ENCODE measurements at regions not wholly inside any gene's neighbourhood (a gene's known extent, or its start where the extent isn't known, plus 50 kb on each side); places are given as distances from the start of the nearest gene placed in this dataset.

DNA sequence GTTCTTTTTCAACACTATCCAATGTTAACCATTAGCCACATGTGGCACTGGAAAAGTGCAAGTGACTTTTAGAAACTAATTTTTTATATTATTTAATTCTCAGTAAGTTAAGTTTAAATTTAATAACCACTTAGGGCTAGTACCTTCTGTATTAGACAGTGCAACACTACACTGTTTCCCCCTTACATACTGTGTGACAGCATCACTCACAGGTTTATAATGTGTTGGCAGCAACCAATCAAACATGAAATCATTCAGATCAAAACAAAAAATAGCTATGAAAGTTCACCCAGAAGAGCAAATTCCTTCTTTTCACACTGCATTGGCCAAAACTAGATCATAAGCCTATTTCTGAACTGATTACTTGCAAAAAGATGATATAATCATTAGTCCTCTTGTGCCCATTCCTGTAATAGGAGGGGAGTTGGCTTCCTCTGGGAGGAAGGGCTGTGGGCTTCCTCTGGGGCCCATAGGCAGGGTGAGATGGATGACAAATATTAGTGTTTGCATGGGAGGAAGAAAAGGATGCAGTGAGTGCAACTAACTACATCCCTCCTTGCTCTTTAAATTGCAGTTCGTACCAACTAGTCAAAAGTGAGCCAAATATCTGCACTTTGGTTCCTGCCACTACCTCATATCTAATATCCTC, 708.1 kb upstream of the RGMB start:
- no peak for DNase-seq (ENCODE audit: low read depth)

DNA sequence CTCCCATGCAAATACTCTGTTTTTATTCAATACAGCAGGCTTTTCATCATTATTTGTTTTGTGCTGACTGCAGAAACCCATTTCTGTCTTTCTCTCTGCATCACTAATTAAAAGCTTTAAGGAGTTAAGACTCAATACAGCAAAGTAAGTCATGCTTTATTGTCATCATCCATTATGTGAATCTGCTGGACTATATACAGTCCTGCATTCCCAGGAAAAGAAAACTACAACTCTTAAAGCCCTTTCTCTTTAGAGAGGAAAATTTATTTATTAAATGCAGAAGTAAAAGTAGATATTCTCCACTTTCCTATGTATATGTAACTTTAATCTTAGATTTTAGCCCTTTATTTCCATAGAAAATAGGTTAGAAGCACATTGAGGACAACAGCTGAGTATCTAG, 706.6 kb upstream of the RGMB start:
- no peak for DNase-seq (ENCODE audit: low read depth)

DNA sequence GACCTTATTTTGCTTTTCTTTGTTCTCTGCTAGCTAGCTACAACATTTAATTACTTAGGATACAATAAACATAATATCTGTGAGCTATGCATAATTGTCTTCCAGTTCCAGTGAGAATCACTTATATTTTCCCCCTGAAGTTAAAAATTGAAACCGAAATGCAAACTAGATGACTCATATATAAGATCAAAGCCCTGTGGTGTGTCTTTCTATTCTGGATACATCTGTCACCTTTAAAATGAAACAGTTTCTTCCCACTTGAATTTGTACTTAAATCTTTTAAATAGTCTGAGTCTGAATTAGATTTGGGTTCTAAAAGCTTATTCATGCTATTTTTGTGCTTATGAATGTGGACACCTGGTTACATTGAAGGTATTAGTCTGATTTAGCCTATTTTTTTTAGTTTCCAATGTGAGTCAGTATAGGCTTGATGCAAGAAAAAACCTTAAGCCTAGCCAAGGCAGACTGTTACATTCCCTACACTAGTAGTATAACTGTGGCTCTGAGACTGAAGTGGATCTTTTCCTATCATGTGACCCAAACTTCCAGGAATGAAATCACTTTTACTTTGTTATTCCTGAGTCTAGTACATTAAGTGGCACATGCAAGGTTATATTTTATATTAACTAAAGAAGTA, 703.5 kb upstream of the RGMB start:
- no peak for DNase-seq (ENCODE audit: low read depth)

DNA sequence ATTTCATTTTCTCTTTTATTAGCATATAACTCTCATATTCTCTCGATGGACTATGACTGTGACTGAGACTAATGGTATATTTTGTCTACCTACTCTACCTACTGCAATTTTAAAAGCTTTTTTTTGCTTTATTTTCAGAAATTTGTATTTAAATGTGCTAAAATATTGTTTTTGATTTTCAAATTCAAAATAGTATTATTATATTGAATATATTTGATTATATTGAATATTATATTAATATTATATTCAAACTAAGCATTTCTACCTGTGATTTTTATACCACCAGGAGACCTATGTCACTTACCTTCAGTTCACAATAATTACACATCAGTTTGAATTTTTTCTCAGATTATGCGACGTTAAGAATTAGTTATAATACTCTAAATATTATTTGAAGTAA, 700.5 kb upstream of the RGMB start:
- no peak for DNase-seq (ENCODE audit: low read depth)

DNA sequence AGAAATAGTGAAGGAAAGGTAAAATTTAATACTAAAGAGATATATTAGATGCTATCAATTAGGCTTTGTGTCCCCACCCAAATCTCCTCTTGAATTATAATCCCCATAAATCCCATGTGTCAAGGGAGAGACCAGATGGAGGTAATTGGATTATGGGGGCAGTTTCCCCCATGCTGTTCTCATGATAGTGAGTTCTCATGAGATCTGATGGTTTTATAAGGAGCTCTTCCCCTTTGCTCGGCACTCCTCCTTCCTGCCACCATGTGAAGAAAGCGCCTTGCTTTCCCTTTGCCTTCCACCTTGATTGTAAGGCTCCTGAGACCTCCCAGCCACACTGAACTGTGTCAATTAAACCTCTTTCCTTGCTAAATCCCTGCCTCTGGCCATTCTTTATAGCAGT, 697.0 kb upstream of the RGMB start:
- DNase-seq (ENCODE audit: low read depth), result no peak

DNA sequence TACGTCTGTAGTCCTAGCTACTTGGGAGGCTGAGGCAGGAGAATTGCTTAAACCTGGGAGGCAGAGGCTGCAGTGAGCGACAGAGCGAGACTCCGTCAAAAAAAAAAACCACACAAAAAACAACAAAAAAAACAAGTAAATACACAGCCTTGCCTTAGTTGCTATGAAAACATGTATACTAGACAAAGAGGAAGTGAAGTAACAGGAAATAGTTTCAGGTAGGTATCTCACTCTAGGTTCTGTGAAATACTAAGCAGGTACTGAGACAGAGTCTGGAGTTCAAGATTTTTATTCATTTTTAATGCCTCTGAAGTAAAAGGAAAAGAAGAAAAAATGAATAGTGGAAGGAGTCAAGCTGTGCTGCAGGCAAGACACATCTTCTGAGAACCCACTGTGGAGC, 687.9 kb upstream of the RGMB start:
- DNase-seq (ENCODE audit: low read depth), result no peak

DNA sequence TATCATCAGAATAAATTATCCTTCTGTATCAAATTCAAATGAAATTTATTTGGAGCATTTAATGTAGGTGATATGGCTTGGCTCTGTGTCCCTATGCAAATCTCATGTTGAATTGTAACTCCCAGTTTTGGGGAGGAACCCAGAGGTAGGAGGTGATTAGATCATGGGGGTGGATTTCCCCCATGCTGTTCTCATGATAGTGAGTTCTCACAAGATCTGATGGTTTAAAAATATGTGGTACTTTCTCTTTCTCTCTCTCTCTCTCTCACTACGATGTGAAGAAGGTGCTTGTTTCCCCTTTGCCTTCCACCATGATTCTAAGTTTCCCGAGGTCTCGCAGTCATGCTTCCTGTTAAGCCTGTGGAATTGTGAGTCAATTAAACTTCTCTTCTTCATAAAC, 678.4 kb upstream of the RGMB start:
- no peak for DNase-seq (ENCODE audit: low read depth)

DNA sequence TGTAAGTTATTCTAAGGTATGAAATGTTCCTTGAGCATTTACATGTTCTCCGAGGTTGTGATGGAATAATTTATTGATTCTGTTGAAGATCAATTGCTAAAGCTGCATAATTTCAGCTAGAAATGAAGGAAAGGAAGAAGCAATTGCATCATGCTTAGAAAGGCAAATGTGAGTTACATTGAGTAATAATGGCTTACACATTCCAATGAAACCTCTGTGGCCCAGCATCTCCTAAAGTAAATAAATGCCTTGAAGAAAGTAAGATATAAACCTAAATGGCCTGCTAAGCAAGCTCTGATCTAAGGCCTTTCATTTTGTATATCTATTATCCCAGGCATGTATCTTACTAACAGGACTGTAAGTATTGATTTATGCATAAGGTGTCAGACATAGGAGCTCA, 677.3 kb upstream of the RGMB start:
- no peak for DNase-seq (ENCODE audit: low read depth)

DNA sequence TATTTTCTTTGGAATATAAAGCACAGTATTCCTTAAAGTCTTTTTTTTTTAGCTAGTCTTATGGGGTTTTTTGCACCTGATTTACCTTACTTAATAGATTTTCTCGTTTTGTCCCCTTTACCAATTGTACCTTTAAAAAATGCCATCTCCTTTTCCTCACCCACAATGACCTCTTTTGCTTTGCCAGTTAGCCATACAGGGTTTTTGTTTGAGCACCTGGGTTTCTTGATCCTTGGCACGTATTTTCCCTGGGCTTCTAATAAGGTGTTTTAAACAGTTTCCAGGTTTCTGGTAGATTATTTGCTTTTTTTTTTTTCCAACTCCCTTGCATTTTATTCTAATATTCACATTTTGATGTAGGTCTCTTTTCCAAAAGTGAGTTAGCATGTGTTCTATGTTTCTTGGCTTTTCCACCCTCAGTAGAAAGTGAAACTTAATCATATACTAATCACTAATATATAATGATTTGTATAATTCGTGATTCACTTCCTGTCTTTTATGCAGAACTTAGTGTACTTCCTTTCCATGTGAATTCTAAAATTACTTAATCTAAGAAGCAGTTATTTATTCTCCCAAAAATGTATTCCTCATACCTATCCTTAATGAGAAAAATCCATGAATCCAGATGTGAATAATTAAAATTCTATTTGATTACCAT, 673.9 kb upstream of the RGMB start:
- no peak for DNase-seq (ENCODE audit: low read depth)

DNA sequence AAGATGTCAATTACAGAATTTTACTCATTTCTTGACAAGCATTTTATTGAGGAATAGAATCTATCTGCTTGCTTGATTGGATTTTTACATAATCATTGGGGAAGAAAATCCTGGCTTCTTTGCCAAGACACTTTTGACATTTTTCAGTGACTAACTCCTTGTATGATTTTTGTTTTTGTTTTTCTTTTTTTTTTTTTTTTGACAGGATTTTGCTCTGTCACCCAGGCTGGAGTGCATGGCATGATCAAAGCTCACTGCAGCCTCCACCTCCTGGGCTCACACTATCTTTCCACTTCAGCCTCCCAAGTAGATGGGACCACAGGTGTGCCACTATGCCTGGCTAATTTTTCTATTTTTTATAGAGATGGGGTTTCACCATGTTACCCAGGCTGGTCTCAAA, 672.3 kb upstream of the RGMB start:
- DNase-seq (ENCODE audit: low read depth), result no peak

DNA sequence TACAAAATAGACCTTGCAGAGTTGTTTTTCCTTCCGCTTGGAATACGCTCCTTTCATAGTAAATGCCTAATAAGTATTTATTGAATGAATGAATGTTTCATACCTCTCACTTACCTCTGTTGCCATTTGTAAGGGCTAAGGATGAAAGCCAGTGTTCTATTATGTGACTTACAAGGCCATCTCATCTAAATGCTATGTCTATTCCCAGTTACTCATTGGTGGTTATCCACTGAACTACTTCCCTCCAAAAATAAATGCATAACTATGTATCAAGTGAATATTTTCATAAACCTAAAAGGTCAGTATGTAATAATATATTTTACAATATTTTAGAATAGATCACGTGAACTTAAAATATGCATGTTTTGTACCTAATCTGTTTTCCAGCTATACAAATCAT, 670.5 kb upstream of the RGMB start:
- no peak for DNase-seq (ENCODE audit: low read depth)

DNA sequence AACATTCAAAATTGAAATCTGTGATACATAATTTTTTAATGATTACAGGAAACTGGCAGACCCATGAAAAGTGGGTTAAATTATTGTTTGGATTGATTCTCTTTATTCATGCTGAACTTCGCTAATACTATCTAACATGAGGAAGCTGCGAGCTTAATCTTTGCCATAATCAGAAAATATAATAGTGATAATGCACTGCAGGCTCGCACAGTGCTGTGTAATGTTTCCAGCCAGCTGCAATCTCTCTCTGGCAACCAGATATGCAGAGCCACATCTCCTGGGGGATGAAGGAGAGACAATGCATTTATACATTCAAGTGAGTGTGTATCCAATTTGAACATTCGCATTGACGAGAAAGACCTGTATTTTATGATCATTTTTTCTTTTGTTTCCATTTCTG, 669.7 kb upstream of the RGMB start:
- no peak for DNase-seq (ENCODE audit: low read depth)

DNA sequence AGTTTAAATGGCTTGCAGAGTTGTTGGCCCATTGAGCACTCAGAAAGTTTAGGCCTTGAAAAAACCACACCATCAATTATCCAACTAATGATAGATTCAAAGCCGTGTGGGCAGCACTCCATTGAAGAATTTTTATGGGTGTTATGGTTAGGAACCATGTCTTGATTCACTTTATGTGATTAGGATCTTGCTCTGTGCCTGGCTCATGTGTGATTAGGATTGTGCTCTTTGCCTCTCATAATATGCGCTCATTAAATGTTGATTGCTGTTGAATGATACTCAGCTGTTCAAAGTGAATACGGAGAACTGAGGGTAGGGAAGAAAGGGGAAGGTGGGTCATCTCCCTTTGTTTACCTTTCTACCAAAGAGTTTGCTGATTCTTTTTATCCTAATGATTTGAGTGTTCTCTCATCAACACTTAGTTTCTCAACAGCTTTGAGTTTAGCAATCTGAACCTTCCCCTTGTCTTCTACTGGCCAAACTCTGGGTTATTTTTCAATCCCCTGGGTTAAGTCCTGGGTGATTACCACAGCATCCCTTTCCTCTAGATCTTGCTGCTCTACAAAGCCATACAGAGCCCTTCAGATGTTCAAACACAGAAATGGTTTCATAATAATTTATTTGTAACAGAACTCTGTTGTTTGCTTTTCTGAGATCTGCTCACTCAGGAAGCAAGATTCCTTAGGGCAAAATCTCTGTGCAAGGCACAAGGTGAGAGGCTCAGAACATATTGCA, 668.8 kb upstream of the RGMB start:
- DNase-seq (ENCODE audit: low read depth), result no peak

DNA sequence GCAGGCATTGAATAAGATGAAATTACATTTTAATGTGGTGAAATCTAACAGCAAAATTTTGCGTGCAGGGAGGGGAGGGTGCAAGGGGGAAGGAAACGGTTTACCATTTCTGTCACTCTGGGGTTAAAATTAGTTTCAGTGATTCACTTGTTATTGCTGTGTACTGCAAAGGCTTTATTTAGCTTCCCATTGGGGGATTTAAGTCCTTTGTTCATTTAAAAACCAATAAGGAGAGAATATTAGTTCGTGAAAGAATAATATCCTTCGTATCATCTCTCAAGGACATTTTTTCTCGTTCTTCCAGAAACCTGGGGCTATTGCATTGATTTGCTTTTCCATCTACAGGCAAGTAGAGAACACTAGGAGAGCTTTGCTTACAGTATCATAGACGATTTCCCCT, 667.8 kb upstream of the RGMB start:
- no peak for DNase-seq (ENCODE audit: low read depth)

DNA sequence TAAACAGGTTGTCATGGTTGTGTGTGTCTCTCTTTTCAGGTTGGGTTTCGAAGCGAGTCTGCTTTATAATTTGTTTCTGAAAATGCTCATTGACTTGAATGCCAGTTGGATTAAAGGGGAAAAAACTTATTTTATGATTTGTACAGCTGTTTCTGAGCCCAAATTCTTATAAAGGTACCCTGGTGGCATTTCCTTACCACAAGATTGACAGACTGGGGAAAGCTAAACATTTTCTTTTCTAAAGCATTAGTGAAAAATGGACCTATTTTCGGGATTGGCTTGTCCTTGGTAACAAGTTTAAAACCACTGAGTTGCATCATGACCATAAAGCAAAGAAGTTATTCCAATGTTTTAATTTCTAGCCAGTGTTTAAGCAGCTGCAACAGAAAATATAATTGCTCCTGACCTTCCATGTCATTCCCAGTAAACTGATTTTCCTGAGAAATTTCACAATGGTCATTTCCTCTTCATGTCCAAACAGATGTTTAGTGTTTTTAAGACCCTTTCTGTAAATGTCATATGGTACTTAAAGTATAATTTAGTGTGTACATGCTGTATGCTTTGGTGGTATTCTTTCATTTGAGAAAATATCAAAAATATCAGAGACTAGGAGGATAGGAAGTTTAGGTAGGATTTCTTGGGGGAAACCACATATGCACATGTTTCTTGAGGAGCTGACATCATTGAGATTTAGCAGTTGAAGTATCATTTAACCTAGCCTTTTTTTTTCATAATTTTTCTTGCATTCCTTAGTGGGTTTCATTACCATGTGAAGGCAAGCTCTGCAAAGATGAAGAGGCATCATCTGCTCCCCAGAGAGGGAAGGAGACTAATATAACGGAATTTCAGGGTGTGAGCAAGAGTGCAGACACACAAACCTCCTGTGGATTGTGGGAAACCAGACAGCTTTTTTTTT, 667.1 kb upstream of the RGMB start:
- peak; percentile 56 for DNase-seq (ENCODE audit: low read depth)

DNA sequence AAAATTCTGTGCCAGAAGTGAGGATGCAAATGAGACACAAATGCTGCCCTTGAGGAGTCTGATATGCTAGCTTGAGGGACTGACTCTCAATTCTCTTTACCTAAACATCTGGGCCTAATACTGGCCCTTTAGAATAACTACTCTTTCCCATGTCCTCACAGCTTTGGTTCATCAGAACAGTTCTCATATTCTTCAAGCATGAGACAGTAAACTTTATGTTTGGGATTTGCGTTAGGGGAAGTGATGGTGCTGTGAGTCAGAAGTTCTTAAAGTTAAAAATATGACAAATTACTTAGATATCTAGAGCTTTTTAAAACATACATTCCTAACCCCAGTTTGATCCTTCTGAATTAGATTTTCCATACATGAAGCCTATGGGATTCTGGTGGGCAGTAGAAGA, 665.0 kb upstream of the RGMB start:
- DNase-seq (ENCODE audit: low read depth), result peak; percentile 78

DNA sequence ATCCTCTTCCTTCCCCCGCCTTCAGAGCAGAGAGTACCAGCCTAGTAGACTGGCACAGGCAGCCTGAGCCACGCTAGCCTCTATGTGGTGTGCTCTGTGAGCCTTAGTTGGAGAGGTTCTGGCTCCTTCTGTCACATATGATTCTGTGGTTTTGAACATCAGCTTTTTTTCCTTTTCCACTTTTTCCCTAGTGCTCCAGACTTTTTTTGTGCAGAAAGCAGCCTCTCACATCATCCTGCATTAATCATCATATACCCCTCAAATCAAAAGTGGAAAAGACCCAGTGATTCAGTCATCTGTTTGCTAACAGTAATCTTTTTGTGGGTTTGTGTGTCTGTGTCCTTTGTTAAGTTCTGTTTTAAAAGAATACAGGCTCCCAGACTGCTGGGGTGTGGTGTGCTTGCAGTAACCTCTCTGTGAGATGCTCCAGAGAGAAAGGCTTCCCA, 663.9 kb upstream of the RGMB start:
- DNase-seq (ENCODE audit: low read depth), result peak; percentile 53

DNA sequence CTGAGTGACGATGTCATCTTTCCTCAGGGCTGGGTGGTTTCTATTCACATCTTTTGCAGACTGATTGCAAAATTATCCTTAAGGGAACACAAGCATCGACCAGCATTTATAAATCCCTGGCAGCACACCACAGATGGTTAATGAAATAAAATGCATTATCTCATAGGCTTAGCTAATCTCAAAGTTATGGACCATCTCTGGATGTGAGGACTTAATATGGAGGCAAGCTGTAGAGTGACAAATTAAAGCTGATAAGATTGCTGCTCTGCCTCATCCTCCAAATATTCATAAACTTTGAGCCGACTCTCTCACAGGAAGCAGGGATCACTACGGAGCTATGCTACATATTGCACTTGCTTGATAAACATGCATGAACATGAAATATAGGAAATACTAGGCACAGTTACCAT, 663.2 kb upstream of the RGMB start:
- peak; percentile 67 for DNase-seq (ENCODE audit: low read depth)

DNA sequence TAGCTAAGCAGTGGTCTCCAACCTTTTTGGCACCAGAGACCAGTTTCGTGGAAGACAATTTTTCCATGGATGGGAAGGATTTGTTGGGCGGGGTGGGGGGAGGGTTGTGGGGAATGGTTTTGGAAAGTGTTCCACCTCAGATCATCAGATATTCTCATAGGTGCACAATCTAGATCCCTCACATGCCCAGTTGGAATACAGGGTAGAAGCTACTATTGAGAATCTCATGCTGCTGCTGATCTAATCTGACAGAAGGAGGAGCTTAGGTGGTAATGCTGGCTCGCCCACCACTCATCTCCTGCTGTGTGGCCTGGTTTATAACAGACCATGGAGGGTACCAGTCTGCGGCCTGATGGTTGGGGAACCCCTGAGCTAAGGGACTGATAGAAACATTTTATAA, 662.7 kb upstream of the RGMB start:
- DNase-seq (ENCODE audit: low read depth), result no peak

DNA sequence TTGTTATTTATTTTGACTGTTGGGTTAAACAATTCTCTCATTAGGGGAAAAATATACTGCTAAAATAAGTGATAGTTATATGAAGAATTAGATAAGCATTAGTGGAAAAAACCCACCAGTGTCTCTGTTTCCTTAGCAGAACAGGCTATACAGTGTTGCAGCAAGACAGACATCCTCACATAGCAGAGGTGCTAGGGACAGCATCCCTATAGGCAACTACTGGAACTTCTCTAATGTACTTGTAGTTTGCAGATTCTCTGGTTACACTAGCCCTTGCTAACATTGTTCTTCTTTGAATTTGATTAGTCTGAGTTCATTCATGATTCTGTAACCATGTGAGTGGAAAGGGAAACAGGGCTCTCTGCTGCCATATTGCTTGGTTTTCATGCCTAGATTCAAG, 661.8 kb upstream of the RGMB start:
- DNase-seq (ENCODE audit: low read depth), result no peak

DNA sequence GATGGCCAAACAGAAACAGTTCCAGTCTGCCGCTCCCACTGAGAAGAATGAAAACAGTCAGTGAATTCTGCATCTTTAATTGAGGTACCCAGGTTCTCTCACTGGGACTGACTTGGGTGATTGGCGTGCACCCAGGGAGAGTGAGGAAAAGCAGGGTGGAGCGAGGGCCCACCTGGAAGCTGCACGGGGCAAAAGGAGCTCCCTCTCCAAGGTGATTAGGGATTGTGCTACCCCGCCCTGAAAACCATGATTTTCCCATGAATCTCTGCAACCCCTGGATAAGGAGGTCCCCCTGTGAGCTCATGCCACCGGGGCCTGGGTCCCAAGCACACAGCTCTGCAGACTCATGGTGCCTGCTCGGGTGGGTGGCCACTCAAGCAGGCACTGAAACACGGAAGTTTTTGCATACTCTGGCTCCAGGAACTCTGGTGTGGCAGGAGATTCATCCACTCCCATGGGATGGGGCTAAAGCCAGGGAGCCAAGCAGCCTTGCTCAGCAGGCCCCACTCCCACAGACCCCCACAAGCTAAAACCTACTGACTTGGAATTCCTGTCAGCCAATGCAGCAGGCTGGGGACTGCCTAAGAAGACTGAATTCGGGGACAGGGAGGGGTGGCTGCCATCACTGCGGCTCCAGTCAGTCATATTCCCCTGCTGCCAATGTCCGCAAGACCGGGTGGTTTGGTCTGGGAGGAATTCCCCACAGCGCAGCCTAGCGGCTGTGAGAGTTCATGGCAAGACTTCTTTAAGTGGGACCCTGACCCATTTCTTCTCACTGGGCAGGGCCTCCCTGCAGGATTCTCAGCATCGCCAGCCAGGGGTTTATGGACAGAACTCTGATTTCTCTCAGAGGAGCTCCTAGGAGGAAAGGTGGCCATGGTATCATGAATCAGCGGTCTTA, 652.2 kb upstream of the RGMB start:
- no peak for DNase-seq (ENCODE audit: low read depth)

All from GM04504 (cell line).